ENCODE measurements at regions not wholly inside any gene's neighbourhood (a gene's known extent, or its start where the extent isn't known, plus 50 kb on each side); places are given as distances from the start of the nearest gene placed in this dataset.

DNA sequence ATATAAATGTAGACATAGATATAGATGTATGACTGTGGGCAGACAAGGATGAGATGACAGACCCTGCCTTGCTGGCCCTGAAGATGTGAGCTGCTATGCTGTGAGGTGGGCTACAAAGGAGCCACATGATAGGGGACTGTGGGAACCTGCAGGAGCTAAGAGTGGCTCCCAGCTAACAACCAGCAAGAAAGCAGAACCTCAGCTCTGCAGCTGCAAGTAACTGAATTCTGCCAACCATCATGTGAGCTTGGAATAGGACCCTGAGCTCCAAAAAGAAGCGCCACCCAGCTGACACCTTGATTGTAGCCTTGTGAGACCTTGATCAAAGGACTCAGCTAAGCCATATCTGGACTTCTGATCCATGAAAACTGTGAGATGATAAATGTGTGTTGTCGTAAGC lies 123.3 kb upstream of the GRM7 start:
- TF ChIP-seq, protein P1, sequence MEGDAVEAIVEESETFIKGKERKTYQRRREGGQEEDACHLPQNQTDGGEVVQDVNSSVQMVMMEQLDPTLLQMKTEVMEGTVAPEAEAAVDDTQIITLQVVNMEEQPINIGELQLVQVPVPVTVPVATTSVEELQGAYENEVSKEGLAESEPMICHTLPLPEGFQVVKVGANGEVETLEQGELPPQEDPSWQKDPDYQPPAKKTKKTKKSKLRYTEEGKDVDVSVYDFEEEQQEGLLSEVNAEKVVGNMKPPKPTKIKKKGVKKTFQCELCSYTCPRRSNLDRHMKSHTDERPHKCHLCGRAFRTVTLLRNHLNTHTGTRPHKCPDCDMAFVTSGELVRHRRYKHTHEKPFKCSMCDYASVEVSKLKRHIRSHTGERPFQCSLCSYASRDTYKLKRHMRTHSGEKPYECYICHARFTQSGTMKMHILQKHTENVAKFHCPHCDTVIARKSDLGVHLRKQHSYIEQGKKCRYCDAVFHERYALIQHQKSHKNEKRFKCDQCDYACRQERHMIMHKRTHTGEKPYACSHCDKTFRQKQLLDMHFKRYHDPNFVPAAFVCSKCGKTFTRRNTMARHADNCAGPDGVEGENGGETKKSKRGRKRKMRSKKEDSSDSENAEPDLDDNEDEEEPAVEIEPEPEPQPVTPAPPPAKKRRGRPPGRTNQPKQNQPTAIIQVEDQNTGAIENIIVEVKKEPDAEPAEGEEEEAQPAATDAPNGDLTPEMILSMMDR (IDR thresholded peaks at IDR 0.05): no peak
- TF ChIP-seq POLR2A (IDR thresholded peaks at IDR 0.05) (no peak), POLR2AphosphoS5 (IDR thresholded peaks at IDR 0.05) (no peak), EP300 (IDR thresholded peaks at IDR 0.05) (no peak)
